Epithelial cell of proximal tubule (primary cell): ENCODE measurements at regions not wholly inside any gene's neighbourhood (a gene's known extent, or its start where the extent isn't known, plus 50 kb on each side); places are given as distances from the start of the nearest gene placed in this dataset.

Experiments
- DNase-seq: peaks from one replicate; pipeline ENCODE4 v3.0.0-alpha.2; 2011; ENCODE audit warnings: low read depth
- H3K4me3 ChIP-seq: 2 replicates; pipeline ENCODE4 v1.5.1; 2011; ENCODE audit warnings: low read depth, mild to moderate bottlenecking, low read length
- CTCF ChIP-seq: conservative IDR thresholded peaks from 2 replicates; pipeline ENCODE4 v1.5.1; 2012; ENCODE audit warnings: low read depth, mild to moderate bottlenecking, low read length

GRCh38 chr14:54314365-54315104 lies 82.3 kb upstream of the CDKN3 start:
- no peak overlapping the region for H3K4me3 ChIP-seq
- TF ChIP-seq CTCF: no peak
- DNase-seq: no peak

- H3K4me3 ChIP-seq: no peak overlapping the region
- TF ChIP-seq CTCF: no peak
- DNase-seq: no peak
These were observed 80.2 kb upstream of the CDKN3 start for GRCh38 chr14:54316652-54317051.

- no peak for TF ChIP-seq CTCF
- DNase-seq: no peak
- no peak overlapping the region for H3K4me3 ChIP-seq
These were observed 79.4 kb upstream of the CDKN3 start for GRCh38 chr14:54317391-54317790.

DNA sequence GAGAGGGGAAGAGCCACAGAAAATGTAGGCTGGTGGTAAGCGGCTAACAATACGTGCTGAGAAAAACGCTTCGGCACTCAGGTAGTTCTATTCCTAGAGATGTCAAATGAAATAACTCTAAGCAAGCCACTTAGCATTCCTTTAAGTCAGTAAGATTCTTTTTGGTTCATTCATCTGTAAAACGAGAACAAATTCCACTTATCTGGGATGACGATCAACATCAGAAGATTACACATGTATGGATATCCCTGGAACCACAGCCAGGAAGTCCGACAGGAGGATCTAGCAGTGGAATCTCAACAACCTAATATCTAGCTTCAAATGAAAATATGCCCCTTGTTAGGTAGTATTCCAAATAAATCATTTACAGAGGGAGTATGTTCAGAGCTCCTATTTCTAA lies 74.6 kb upstream of the CDKN3 start:
- TF ChIP-seq CTCF: no peak
- no peak for DNase-seq
- H3K4me3 ChIP-seq: no peak overlapping the region

- no peak for DNase-seq
- no peak for TF ChIP-seq CTCF
- no peak overlapping the region for H3K4me3 ChIP-seq
These were observed 74.0 kb upstream of the CDKN3 start for GRCh38 chr14:54322701-54323337.

DNA sequence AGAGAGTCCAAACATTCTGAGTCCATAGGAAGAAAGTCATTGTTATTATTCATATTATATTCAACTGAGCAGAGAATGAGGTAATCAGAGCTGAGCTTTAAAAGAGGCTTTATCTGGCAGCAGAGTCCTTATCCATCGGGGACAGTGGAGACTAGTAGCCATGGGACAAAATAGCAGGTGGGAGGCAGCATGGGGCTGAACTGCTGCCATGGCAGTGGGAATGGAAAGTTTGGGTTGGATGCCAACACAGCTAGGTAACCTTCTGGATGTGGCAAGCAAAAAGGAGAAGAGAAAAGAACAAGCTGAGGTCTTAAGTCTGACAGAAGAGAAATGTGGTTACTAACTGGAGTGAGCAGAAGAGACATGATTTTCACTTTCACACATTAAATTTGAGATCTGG lies 71.0 kb upstream of the CDKN3 start:
- no peak for DNase-seq
- no peak overlapping the region for H3K4me3 ChIP-seq
- no peak for TF ChIP-seq CTCF
